KMS-11 (cell line): ENCODE measurements at regions not wholly inside any gene's neighbourhood (a gene's known extent, or its start where the extent isn't known, plus 50 kb on each side); places are given as distances from the start of the nearest gene placed in this dataset.
A peak's percentile ranks its signal among the peaks of the same experiment; 100 is the strongest.
"Not testable (repeated sequence)": the region's sequence is repeated elsewhere in the genome, so short reads cannot be mapped to it uniquely, and the experiment has no call there.

Source experiments
- H2AFZ ChIP-seq: fragments of 200-600 bp; sonication (generic); 2 replicates; pipeline ENCODE4 v1.6.1; 2016; ENCODE audit warnings: antibody characterized with exemption, mixed run types, low read depth
- H3K27ac ChIP-seq: fragments of 200-600 bp; sonication (generic); 2 replicates; pipeline ENCODE4 v1.6.1; 2016; ENCODE audit warnings: mild to moderate bottlenecking, mixed run types
- H3K27me3 ChIP-seq: fragments of 200-600 bp; sonication (generic); 2 replicates; pipeline ENCODE4 v1.6.1; 2017; ENCODE audit warnings: mild to moderate bottlenecking, low read depth, mixed run types, moderate library complexity; ENCODE audit not compliant: insufficient read depth
- H3K36me3 ChIP-seq: fragments of 200-600 bp; sonication (generic); 2 replicates; pipeline ENCODE4 v1.6.1; 2017; ENCODE audit warnings: mild to moderate bottlenecking, mixed run types; ENCODE audit not compliant: insufficient read depth
- H3K4me1 ChIP-seq: fragments of 200-600 bp; sonication (generic); 2 replicates; pipeline ENCODE4 v1.6.1; 2016; ENCODE audit warnings: mild to moderate bottlenecking, low read depth, mixed run types; ENCODE audit not compliant: poor library complexity, severe bottlenecking
- H3K4me2 ChIP-seq: fragments of 200-600 bp; sonication (generic); 2 replicates; pipeline ENCODE4 v1.7.0; 2016; ENCODE audit warnings: mild to moderate bottlenecking, mixed run types
- H3K4me3 ChIP-seq: fragments of 200-600 bp; sonication (generic); IDR thresholded peaks from 2 replicates; pipeline ENCODE4 v1.6.1; 2017; ENCODE audit warnings: low read depth, low read length, mixed read lengths; ENCODE audit not compliant: insufficient read depth
- H3K79me2 ChIP-seq: fragments of 200-600 bp; sonication (generic); 2 replicates; pipeline ENCODE4 v1.6.1; 2016; ENCODE audit warnings: low read depth, mixed run types; ENCODE audit not compliant: insufficient read depth
- H3K9ac ChIP-seq: fragments of 200-600 bp; sonication (generic); 2 replicates; pipeline ENCODE4 v1.6.1; 2016; ENCODE audit warnings: mild to moderate bottlenecking, mixed run types
- H4K20me1 ChIP-seq: fragments of 200-600 bp; sonication (generic); 2 replicates; pipeline ENCODE4 v1.6.1; 2016; ENCODE audit warnings: mild to moderate bottlenecking, mixed run types; ENCODE audit not compliant: insufficient read depth
- TF ChIP-seq, protein P1 (sequence below): fragments of 200-600 bp; sonication (generic); conservative IDR thresholded peaks from 2 replicates; pipeline ENCODE4 v1.6.1; 2017; ENCODE audit warnings: low read depth, mild to moderate bottlenecking, antibody characterized with exemption, low read length, moderate library complexity, mixed read lengths

DNA sequence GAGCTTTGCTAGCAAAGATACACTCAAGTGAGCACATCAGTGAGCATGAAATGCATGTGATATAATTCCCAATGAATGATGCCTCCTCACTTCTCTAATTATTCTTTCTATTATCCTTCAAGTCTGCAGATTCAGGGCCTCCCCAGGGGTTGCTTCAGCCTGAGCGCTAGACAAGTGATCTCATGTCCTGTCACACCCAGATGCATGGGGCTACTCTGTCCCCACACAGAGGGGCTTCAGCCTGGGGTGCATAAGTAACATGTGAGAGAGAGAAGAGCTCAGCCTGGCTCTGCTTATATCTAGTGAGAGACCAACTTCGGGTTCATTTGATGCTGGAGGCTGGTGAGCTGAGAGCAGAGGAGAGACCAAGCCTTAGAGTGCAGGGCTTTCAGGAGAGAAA lies 85.2 kb downstream of the VPREB1 start:
- H3K27ac ChIP-seq = no peak overlapping the region
- no peaks in the 10 kb centered on the region for H3K27me3 ChIP-seq
- no peaks in the 10 kb centered on the region for H3K79me2 ChIP-seq
- H2AFZ ChIP-seq = no peak overlapping the region
- H3K4me3 ChIP-seq = no peak overlapping the region
- TF ChIP-seq, protein P1, sequence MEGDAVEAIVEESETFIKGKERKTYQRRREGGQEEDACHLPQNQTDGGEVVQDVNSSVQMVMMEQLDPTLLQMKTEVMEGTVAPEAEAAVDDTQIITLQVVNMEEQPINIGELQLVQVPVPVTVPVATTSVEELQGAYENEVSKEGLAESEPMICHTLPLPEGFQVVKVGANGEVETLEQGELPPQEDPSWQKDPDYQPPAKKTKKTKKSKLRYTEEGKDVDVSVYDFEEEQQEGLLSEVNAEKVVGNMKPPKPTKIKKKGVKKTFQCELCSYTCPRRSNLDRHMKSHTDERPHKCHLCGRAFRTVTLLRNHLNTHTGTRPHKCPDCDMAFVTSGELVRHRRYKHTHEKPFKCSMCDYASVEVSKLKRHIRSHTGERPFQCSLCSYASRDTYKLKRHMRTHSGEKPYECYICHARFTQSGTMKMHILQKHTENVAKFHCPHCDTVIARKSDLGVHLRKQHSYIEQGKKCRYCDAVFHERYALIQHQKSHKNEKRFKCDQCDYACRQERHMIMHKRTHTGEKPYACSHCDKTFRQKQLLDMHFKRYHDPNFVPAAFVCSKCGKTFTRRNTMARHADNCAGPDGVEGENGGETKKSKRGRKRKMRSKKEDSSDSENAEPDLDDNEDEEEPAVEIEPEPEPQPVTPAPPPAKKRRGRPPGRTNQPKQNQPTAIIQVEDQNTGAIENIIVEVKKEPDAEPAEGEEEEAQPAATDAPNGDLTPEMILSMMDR = no peak
- H3K36me3 ChIP-seq = no peaks in the 10 kb centered on the region
- H4K20me1 ChIP-seq = no peaks in the 10 kb centered on the region
- H3K9ac ChIP-seq = no peak overlapping the region
- H3K4me2 ChIP-seq = no peak overlapping the region
- H3K4me1 ChIP-seq = no peaks in the 10 kb centered on the region

DNA sequence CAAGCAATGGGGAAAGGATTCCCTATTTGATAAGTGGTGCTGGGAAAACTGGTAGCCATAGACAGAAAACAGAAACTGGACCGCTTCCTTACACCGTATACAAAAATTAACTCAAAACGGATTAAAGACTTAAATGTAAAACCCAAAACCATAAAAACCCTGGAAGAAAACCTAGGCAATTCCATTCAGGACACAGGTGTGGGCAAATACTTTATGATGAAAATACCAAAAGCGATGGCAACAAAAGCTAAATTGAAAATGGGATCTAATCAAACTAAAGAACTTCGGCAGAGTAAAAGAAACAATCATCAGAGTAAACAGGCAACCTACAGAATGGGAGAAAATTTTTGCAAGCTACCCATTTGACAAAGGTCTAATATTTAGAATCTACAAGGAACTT lies 91.1 kb downstream of the VPREB1 start:
- H3K27me3 ChIP-seq, H3K4me2 ChIP-seq, H3K4me3 ChIP-seq, H3K79me2 ChIP-seq, H4K20me1 ChIP-seq, H2AFZ ChIP-seq, H3K9ac ChIP-seq, H3K36me3 ChIP-seq, H3K27ac ChIP-seq, H3K4me1 ChIP-seq: not testable (repeated sequence)

DNA sequence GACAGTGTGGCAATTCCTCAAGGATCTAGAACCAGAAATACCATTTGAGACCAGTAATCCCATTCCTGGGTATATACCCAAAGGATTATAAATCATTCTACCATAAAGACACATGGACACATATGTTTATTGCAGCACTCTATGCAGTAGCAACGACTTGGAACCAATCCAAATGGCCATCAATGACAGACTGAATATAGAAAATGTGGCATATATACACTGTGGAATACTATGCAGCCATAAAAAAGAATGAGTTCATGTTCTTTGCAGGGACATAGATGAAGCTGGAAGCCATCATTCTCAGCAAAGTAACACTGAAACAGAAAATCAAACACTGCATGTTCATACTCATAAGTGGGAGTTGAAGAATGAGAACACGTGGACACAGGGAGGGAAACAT lies 91.7 kb downstream of the VPREB1 start:
- not testable (repeated sequence) for H3K4me1 ChIP-seq, H3K27ac ChIP-seq, H4K20me1 ChIP-seq, H3K9ac ChIP-seq, H3K4me3 ChIP-seq, H3K79me2 ChIP-seq, H3K27me3 ChIP-seq, H3K4me2 ChIP-seq, H3K36me3 ChIP-seq, H2AFZ ChIP-seq

DNA sequence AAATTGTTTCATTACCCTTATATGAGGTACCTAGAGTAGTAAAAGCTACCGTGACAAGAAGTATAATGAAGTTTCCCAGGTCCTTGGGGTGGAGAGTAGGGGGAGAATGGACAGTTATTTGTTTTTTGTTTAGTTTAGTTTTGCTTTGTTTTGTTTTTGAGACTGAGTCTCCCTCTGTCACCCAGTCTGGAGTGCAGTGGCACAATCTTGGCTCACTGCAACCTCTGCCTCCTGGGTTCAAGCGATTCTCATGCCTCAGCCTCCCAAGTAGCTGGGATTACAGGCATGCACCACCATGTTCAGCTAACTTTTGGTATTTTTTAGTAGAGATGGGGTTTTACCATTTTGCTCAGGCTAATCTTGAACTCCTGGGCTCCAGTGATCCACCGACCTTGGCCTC lies 94.2 kb downstream of the VPREB1 start:
- H3K27me3 ChIP-seq, H3K27ac ChIP-seq, H2AFZ ChIP-seq, H3K4me1 ChIP-seq, H3K4me3 ChIP-seq, H3K9ac ChIP-seq, H4K20me1 ChIP-seq, H3K79me2 ChIP-seq, H3K36me3 ChIP-seq, H3K4me2 ChIP-seq: not testable (repeated sequence)

DNA sequence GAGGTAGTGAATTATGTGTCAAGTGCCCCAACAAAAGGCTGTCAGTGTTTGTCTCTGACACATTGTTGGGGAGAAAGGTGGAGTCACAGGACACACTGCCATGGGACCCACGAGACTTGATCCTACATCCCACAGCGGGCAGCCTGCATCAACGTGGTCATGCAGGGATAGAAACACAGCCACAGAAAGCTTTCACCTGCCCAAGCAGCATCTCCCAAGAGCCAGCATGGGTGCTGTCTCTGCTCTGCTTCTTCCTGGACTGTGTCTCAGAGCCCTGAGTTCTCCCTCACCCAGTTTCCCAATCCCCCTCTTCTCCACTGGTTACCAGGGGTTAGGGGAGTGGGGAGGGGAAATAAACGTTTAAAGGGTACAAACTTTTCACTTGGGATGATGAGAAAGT lies 97.2 kb downstream of the VPREB1 start:
- TF ChIP-seq, protein P1 = no peak
- Histone ChIP-seq H4K20me1 (no peaks in the 10 kb centered on the region), H3K4me2 (no peak overlapping the region), H3K4me3 (no peak overlapping the region), H3K4me1 (no peaks in the 10 kb centered on the region), H3K9ac (no peak overlapping the region), H3K27me3 (no peaks in the 10 kb centered on the region), H3K27ac (no peak overlapping the region), H3K36me3 (no peaks in the 10 kb centered on the region), H2AFZ (no peak overlapping the region), H3K79me2 (no peaks in the 10 kb centered on the region)

DNA sequence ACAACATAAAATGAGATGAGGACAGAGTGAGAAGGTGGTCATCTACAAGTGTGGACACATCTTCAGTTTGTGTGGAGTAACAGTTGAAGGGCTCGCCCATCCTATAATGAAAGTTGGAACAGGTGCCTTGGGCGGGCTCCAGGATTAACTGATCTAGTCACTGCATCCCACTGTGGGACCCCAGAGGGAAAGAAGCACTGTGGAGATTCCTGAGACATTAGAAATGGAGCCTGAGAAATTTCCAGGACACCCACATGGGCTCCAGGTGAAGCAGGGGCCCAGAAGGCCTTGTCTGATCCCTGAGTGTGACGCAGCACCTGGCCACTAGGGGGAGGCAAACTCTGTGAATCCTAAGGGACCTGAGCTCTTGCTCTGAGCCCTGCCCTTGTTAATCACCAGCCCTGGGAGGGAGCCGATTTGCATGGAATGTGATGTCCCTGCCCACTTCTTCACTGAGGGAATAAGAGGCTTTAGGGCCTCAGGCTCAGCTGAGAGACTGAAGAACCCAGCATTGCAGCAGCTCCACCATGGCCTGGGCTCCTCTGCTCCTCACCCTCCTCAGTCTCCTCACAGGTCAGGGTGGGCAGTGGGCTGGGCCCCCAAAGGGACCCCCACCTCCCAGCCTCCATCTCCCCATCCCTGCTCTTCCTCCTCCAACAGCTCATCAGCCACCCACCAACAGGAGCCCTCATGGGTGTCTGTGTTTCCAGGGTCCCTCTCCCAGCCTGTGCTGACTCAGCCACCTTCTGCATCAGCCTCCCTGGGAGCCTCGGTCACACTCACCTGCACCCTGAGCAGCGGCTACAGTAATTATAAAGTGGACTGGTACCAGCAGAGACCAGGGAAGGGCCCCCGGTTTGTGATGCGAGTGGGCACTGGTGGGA lies 98.4 kb downstream of the VPREB1 start:
- no peaks in the 10 kb centered on the region for H3K79me2 ChIP-seq
- H3K36me3 ChIP-seq = no peaks in the 10 kb centered on the region
- no peak overlapping the region for H3K4me3 ChIP-seq
- H3K9ac ChIP-seq = no peak overlapping the region
- no peak overlapping the region for H3K4me2 ChIP-seq
- H3K27ac ChIP-seq = no peak overlapping the region
- no peaks in the 10 kb centered on the region for H4K20me1 ChIP-seq
- no peak overlapping the region for H2AFZ ChIP-seq
- H3K27me3 ChIP-seq = no peaks in the 10 kb centered on the region
- TF ChIP-seq, protein P1 = peak; percentile 93
- no peaks in the 10 kb centered on the region for H3K4me1 ChIP-seq
